MCF 10A (cell line): ENCODE measurements at regions not wholly inside any gene's neighbourhood (a gene's known extent, or its start where the extent isn't known, plus 50 kb on each side); places are given as distances from the start of the nearest gene placed in this dataset.

Experiments used
- BruUV-seq: library from RNA; stranded (reverse); fragments of 400-500 nt; replicated peaks from 2 replicates; lab custom pipeline; 2021; lab: Mats Ljungman, UMichigan
- CTCF ChIA-PET: fragments of 300-600 bp; sonication (Branson Sonifier 250); formaldehyde crosslinking; extraction: SDS; loops from one replicate; lab custom pipeline; 2021; ENCODE audit warnings: antibody characterized with exemption, inconsistent platforms; lab: Yijun Ruan, JAX
- POLR2A ChIA-PET: fragments of 300-600, 350-650 bp; sonication (Branson Sonifier 250); formaldehyde crosslinking; extraction: SDS; loops from one replicate; lab custom pipeline; 2020; ENCODE audit warnings: antibody characterized with exemption, inconsistent platforms; lab: Yijun Ruan, JAX
- DNase-seq: peaks from one replicate; pipeline ENCODE4 v3.0.0-alpha.2; 2018; ENCODE audit not compliant: unreplicated experiment
- H3K27ac Mint-ChIP-seq: one replicate; pipeline ENCODE4 v1.8.0; 2022; ENCODE audit warnings: mild to moderate bottlenecking, low read depth, mixed read lengths; ENCODE audit not compliant: unreplicated experiment
- H3K27me3 Mint-ChIP-seq: one replicate; pipeline ENCODE4 v1.8.0; 2022; ENCODE audit warnings: mixed read lengths; ENCODE audit not compliant: insufficient read depth, unreplicated experiment
- H3K36me3 Mint-ChIP-seq: one replicate; pipeline ENCODE4 v1.8.0; 2022; ENCODE audit warnings: mild to moderate bottlenecking, moderate library complexity, mixed read lengths; ENCODE audit not compliant: insufficient read depth, unreplicated experiment
- H3K4me1 Mint-ChIP-seq: one replicate; pipeline ENCODE4 v1.8.0; 2022; ENCODE audit warnings: mixed read lengths; ENCODE audit not compliant: insufficient read depth, unreplicated experiment
- H3K4me3 Mint-ChIP-seq: one replicate; pipeline ENCODE4 v1.8.0; 2022; ENCODE audit warnings: mild to moderate bottlenecking, moderate library complexity, mixed read lengths; ENCODE audit not compliant: unreplicated experiment
- H3K9me3 Mint-ChIP-seq: one replicate; pipeline ENCODE4 v1.8.0; 2022; ENCODE audit warnings: mixed read lengths; ENCODE audit not compliant: unreplicated experiment
- CTCF ChIP-seq: fragments of 200-600 bp; IDR thresholded peaks from one replicate; pipeline ENCODE4 v1.8.0; 2022; ENCODE audit warnings: antibody characterized with exemption, mild to moderate bottlenecking; ENCODE audit not compliant: unreplicated experiment
- intact Hi-C: fragments of 100-400 bp; cut with micrococcal nuclease; formaldehyde crosslinking; loops from 2 replicates; pipeline ENCODE4 v1.14.1; 2022

GRCh38 chr1:65704318-65704717, 88.4 kb upstream of the PDE4B start:
- Mint-ChIP-seq H3K4me1 (no peaks in the 10 kb centered on the region), H3K27ac (no peak overlapping the region), H3K4me3 (no peak overlapping the region), H3K9me3 (no peaks in the 10 kb centered on the region), H3K27me3 (peaks cover 80% of the 10 kb centered on the region), H3K36me3 (no peaks in the 10 kb centered on the region)
- no peak for DNase-seq
- intact Hi-C loops: no loop called here
- no TSS peak for BruUV-seq
- TF ChIP-seq CTCF: no peak
- POLR2A ChIA-PET: no interaction called here
- CTCF ChIA-PET: interaction anchor here (1.0 to 1.7 kb wide), 3 partner anchors 15 to 489 kb away, joined by 5 to 11 read pairs (median 8); no protein-coding TSS in a partner anchor

GRCh38 chr1:65717815-65718454, 74.8 kb upstream of the PDE4B start:
- H3K4me1 Mint-ChIP-seq: no peaks in the 10 kb centered on the region
- no peaks in the 10 kb centered on the region for H3K36me3 Mint-ChIP-seq
- no peak overlapping the region for H3K27ac Mint-ChIP-seq
- DNase-seq: peak; percentile 39
- CTCF ChIA-PET: interaction anchor here (0.7 to 0.8 kb wide), 3 partner anchors 39 to 305 kb away, joined by 3 to 4 read pairs (median 3); no protein-coding TSS in a partner anchor
- BruUV-seq: no TSS peak
- POLR2A ChIA-PET: no interaction called here
- peaks cover 49% of the 10 kb centered on the region for H3K27me3 Mint-ChIP-seq
- no peak for TF ChIP-seq CTCF
- intact Hi-C loops: loop anchor here (5.0 kb wide), 1 partner anchor 524 kb away; no protein-coding TSS in a partner anchor
- H3K4me3 Mint-ChIP-seq: no peak overlapping the region
- H3K9me3 Mint-ChIP-seq: peaks cover 4% of the 10 kb centered on the region

GRCh38 chr1:65719391-65719790, 73.3 kb upstream of the PDE4B start:
- Mint-ChIP-seq H3K9me3 (peaks cover 7% of the 10 kb centered on the region), H3K4me1 (no peaks in the 10 kb centered on the region), H3K4me3 (no peak overlapping the region), H3K27me3 (peaks cover 34% of the 10 kb centered on the region), H3K36me3 (no peaks in the 10 kb centered on the region), H3K27ac (no peak overlapping the region)
- no peak for DNase-seq
- no TSS peak for BruUV-seq
- ChIA-PET CTCF (interaction anchor here (1.0 kb wide), 1 partner anchor 485 kb away, joined by 3 read pairs; no protein-coding TSS in a partner anchor), POLR2A (no interaction called here)
- TF ChIP-seq CTCF: no peak
- intact Hi-C loops: loop anchor here (5.0 kb wide), 1 partner anchor 523 kb away; no protein-coding TSS in a partner anchor

GRCh38 chr1:65722461-65722860, 70.2 kb upstream of the PDE4B start:
- Mint-ChIP-seq H3K27ac (no peak overlapping the region), H3K4me3 (no peak overlapping the region), H3K36me3 (no peaks in the 10 kb centered on the region), H3K9me3 (peaks cover 7% of the 10 kb centered on the region), H3K27me3 (peaks cover 23% of the 10 kb centered on the region), H3K4me1 (no peaks in the 10 kb centered on the region)
- intact Hi-C loops: no loop called here
- ChIA-PET POLR2A (no interaction called here), CTCF (interaction anchor here (0.5 kb wide), 1 partner anchor 25 kb away, joined by 3 read pairs; no protein-coding TSS in a partner anchor)
- DNase-seq: no peak
- TF ChIP-seq CTCF: no peak
- no TSS peak for BruUV-seq
